Mesothelial cell of epicardium (in vitro differentiated cells): ENCODE measurements at regions not wholly inside any gene's neighbourhood (a gene's known extent, or its start where the extent isn't known, plus 50 kb on each side); places are given as distances from the start of the nearest gene placed in this dataset.

ENCODE experiments used
- DNase-seq, 2 experiments: peaks; one replicate each; pipeline ENCODE4 v3.0.0; 2021; ENCODE audit warnings: low spot score in 2 of 2; ENCODE audit not compliant: unreplicated experiment in 2 of 2
- H3K27ac Mint-ChIP-seq: 2 replicates; pipeline ENCODE4 v1.8.0; 2021; ENCODE audit warnings: mixed read lengths
- H3K27me3 Mint-ChIP-seq: 2 replicates; pipeline ENCODE4 v1.8.0; 2021; ENCODE audit warnings: low read depth, mixed read lengths
- H3K36me3 Mint-ChIP-seq: 2 replicates; pipeline ENCODE4 v1.8.0; 2021; ENCODE audit warnings: mixed read lengths
- H3K4me1 Mint-ChIP-seq: 2 replicates; pipeline ENCODE4 v1.8.0; 2021; ENCODE audit warnings: mixed read lengths
- H3K4me3 Mint-ChIP-seq: 2 replicates; pipeline ENCODE4 v1.8.0; 2021; ENCODE audit warnings: mild to moderate bottlenecking, moderate library complexity, mixed read lengths
- H3K9me3 Mint-ChIP-seq: 2 replicates; pipeline ENCODE4 v1.8.0; 2021; ENCODE audit warnings: mixed read lengths
- TF ChIP-seq, protein P1 (sequence below): fragments of 200-600 bp; sonication (generic); IDR thresholded peaks from one replicate; pipeline ENCODE4 v1.5.0; 2021; ENCODE audit warnings: antibody characterized with exemption; ENCODE audit not compliant: unreplicated experiment

DNA sequence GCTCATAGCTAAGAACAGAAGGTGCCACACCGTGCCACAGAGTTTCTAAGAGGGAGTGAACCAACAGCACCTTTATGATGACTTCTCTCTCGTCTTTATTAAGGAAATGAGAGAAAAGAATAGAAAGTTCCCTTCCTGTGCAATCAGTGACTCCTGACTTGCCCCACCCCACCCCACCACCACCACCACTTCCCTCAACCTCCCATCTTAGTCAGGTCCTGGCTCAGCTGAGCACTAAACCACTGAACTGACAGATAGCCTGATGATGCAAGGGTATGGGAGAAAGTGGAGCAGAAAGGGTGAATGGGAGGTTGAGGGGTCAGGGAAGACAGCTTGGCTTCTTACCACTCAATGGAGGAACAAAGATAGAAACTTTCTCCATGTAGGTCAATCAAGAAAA lies 75.2 kb upstream of the RMDN2 start:
- H3K4me3 Mint-ChIP-seq = no peak overlapping the region

GRCh38 chr2:37851428-37851827 lies 73.7 kb upstream of the RMDN2 start:
- H3K27me3 Mint-ChIP-seq = no peaks in the 10 kb centered on the region
- TF ChIP-seq, protein P1, sequence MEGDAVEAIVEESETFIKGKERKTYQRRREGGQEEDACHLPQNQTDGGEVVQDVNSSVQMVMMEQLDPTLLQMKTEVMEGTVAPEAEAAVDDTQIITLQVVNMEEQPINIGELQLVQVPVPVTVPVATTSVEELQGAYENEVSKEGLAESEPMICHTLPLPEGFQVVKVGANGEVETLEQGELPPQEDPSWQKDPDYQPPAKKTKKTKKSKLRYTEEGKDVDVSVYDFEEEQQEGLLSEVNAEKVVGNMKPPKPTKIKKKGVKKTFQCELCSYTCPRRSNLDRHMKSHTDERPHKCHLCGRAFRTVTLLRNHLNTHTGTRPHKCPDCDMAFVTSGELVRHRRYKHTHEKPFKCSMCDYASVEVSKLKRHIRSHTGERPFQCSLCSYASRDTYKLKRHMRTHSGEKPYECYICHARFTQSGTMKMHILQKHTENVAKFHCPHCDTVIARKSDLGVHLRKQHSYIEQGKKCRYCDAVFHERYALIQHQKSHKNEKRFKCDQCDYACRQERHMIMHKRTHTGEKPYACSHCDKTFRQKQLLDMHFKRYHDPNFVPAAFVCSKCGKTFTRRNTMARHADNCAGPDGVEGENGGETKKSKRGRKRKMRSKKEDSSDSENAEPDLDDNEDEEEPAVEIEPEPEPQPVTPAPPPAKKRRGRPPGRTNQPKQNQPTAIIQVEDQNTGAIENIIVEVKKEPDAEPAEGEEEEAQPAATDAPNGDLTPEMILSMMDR = no peak
- H3K36me3 Mint-ChIP-seq = no peaks in the 10 kb centered on the region
- H3K9me3 Mint-ChIP-seq = no peaks in the 10 kb centered on the region
- peaks cover 24% of the 10 kb centered on the region for H3K4me1 Mint-ChIP-seq
- peak overlapping the region; percentile 61 for H3K27ac Mint-ChIP-seq
- no peak for DNase-seq
- H3K4me3 Mint-ChIP-seq = no peak overlapping the region

More for the DNA sequence above, 75.2 kb upstream of the RMDN2 start:
- Mint-ChIP-seq H3K9me3 (peaks cover 3% of the 10 kb centered on the region), H3K4me1 (peaks cover 14% of the 10 kb centered on the region), H3K27me3 (no peaks in the 10 kb centered on the region), H3K27ac (no peak overlapping the region), H3K36me3 (peaks cover 1% of the 10 kb centered on the region)
- no peak for DNase-seq
- TF ChIP-seq, protein P1 = no peak

- no peaks in the 10 kb centered on the region for H3K36me3 Mint-ChIP-seq
- H3K4me3 Mint-ChIP-seq = no peak overlapping the region
- H3K27ac Mint-ChIP-seq = peak overlapping the region; percentile 61
- TF ChIP-seq, protein P1 = no peak
- no peaks in the 10 kb centered on the region for H3K9me3 Mint-ChIP-seq
- peaks cover 27% of the 10 kb centered on the region for H3K4me1 Mint-ChIP-seq
- no peaks in the 10 kb centered on the region for H3K27me3 Mint-ChIP-seq
- no peak for DNase-seq
Measured at GRCh38 chr2:37851828-37852584, 73.1 kb upstream of the RMDN2 start.

- DNase-seq = no peak
- H3K27ac Mint-ChIP-seq = no peak overlapping the region
Measured at GRCh38 chr2:37852585-37853014, 72.5 kb upstream of the RMDN2 start.

DNA sequence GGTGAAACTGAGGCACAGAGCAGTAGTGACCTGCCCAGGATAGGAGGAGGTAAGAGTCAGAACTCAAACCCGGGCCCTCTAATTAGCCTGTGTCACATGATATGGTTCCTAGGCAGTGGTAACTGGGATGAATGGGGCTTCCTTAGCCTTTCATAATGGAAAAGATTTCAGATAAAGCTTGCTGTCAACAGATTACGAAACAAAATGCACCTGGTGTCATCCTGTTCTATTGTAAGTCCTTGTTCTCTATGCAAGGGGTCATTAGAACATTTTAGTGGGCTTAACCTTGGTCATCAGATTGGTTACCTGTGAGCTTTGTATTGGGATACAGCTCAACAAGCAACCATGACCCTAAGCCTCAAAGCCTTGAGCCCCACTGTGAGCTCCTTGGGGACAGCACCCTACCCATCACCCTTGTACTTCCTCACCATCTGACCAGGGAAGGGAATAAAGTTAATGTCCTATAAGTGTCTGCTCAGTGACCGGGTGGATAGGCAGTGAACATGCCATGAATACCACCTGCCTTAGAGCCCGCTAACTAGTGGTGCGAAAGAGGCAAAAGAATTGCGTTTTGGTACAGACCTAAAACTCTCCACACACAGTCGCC lies 70.3 kb upstream of the RMDN2 start:
- H3K27ac Mint-ChIP-seq = no peak overlapping the region
- peaks cover 4% of the 10 kb centered on the region for H3K9me3 Mint-ChIP-seq
- peaks cover 39% of the 10 kb centered on the region for H3K4me1 Mint-ChIP-seq
- DNase-seq = no peak
- no peak overlapping the region for H3K4me3 Mint-ChIP-seq
- TF ChIP-seq, protein P1 = no peak
- H3K36me3 Mint-ChIP-seq = no peaks in the 10 kb centered on the region
- H3K27me3 Mint-ChIP-seq = no peaks in the 10 kb centered on the region

More at GRCh38 chr2:37852585-37853014, 72.5 kb upstream of the RMDN2 start:
- H3K36me3 Mint-ChIP-seq = no peaks in the 10 kb centered on the region
- peaks cover 31% of the 10 kb centered on the region for H3K4me1 Mint-ChIP-seq
- no peaks in the 10 kb centered on the region for H3K9me3 Mint-ChIP-seq
- TF ChIP-seq, protein P1 = no peak
- no peaks in the 10 kb centered on the region for H3K27me3 Mint-ChIP-seq
- no peak overlapping the region for H3K4me3 Mint-ChIP-seq
